Activated CD8-positive, alpha-beta T cell treated with anti-CD3 and anti-CD28 coated beads, Interleukin-2, amount 10 ng/mL, durations not matched to agents 7 days and 5 days (primary cell): ENCODE measurements at regions not wholly inside any gene's neighbourhood (a gene's known extent, or its start where the extent isn't known, plus 50 kb on each side); places are given as distances from the start of the nearest gene placed in this dataset.
"Not testable (repeated sequence)": the region's sequence is repeated elsewhere in the genome, so short reads cannot be mapped to it uniquely, and the experiment has no call there.

ENCODE experiments used
- ATAC-seq: fragments of 150-1000 bp; cut with Tn5 transposase; one replicate; pipeline ENCODE4 v1.10.0; 2021; ENCODE audit warnings: moderate library complexity
- CTCF ChIA-PET: fragments of 350-600 bp; sonication (Branson Sonifier 250); formaldehyde crosslinking; loops from one replicate; lab custom pipeline; 2021; ENCODE audit warnings: antibody characterized with exemption; lab: Charles Lee
- POLR2A ChIA-PET: fragments of 350-600 bp; sonication (Branson Sonifier 250); formaldehyde crosslinking; loops from one replicate; lab custom pipeline; 2021; ENCODE audit warnings: antibody characterized with exemption; lab: Charles Lee
- DNase-seq: peaks from one replicate; pipeline ENCODE4 v3.0.0-alpha.2; 2020
- H3K27ac Mint-ChIP-seq: one replicate; pipeline ENCODE4 v1.8.0; 2021; ENCODE audit warnings: mild to moderate bottlenecking, mixed read lengths
- H3K27me3 Mint-ChIP-seq: one replicate; pipeline ENCODE4 v1.8.0; 2021; ENCODE audit warnings: low read depth, mixed read lengths
- H3K36me3 Mint-ChIP-seq: one replicate; pipeline ENCODE4 v1.8.0; 2021; ENCODE audit warnings: low read depth, mixed read lengths
- H3K4me1 Mint-ChIP-seq: one replicate; pipeline ENCODE4 v1.8.0; 2021; ENCODE audit warnings: low read depth, mixed read lengths
- H3K4me3 Mint-ChIP-seq: one replicate; pipeline ENCODE4 v1.8.0; 2021; ENCODE audit warnings: mild to moderate bottlenecking, mixed read lengths
- H3K9me3 Mint-ChIP-seq: one replicate; pipeline ENCODE4 v1.8.0; 2022; ENCODE audit warnings: mixed read lengths; ENCODE audit not compliant: insufficient read depth

DNA sequence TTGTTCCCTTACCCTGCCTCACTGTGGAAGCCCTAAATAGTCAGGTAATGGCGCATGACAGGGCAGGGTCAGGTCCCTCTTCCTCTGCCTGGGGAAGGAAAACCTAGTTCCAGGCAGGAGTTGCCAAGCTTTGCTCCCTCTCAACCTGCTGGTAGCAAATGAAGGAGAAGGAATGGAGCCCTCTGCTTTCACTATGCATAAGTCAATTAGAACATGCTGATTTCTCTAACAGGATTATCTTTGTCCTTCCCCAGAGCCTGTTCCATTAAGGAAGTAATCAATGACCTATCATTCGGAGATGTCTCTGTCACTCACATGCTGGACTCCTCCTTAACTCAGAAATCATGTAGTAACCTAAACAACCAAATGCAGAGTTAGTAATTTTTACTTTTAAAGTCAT lies 161.8 kb upstream of the NFIA start:
- Mint-ChIP-seq H3K4me1 (no peaks in the 10 kb centered on the region), H3K27me3 (no peaks in the 10 kb centered on the region), H3K36me3 (no peaks in the 10 kb centered on the region), H3K4me3 (no peak overlapping the region), H3K9me3 (no peaks in the 10 kb centered on the region), H3K27ac (no peak overlapping the region)
- ATAC-seq, result no peak
- POLR2A ChIA-PET, result no interaction called here
- CTCF ChIA-PET, result no interaction called here
- no peak for DNase-seq

DNA sequence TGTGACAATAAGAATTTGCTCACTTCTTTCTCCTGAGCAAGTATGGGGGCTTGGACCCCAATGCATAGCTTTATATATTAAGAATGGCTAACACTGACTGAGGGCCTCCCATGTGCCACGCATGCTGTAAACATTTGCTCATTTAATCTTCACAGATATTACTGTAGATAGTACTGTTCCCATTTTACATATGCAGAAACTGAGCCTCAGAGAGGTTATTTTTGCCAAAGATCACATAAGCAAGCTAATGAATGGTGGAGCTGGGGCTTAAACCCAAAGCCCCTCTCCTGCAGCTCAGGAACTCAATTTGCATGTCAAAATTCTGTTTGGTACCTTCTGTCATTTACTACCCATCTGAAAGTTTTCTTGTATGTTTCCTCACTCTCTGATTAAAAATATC lies 163.5 kb upstream of the NFIA start:
- Mint-ChIP-seq H3K36me3 (no peaks in the 10 kb centered on the region), H3K9me3 (no peaks in the 10 kb centered on the region), H3K27me3 (no peaks in the 10 kb centered on the region), H3K4me3 (no peak overlapping the region), H3K27ac (no peak overlapping the region), H3K4me1 (no peaks in the 10 kb centered on the region)
- CTCF ChIA-PET, result no interaction called here
- DNase-seq (no peak), ATAC-seq (no peak)
- POLR2A ChIA-PET, result no interaction called here

DNA sequence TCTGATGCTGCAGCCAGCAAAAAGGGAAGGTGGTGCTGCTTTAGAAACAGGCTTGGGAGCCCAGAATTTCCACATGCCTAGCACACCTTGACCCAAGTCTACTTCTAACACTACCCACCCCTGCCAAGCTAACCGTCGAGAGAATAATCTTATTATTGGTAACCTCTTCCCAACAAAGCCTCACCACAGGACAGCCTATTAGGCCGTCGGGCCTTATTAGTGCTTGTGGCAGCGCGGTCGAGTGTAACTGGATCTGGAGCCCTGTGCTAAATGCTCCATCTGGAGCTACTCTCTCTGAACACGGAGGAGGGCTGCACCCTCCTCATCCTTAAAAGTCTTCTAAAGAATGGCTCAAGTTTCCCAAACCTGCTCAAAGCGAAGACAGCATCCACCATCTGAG lies 165.5 kb upstream of the NFIA start:
- DNase-seq (no peak), ATAC-seq (no peak)
- POLR2A ChIA-PET, result no interaction called here
- no peaks in the 10 kb centered on the region for H3K36me3 Mint-ChIP-seq
- no peaks in the 10 kb centered on the region for H3K9me3 Mint-ChIP-seq
- CTCF ChIA-PET, result no interaction called here
- H3K27me3 Mint-ChIP-seq, result no peaks in the 10 kb centered on the region
- H3K4me1 Mint-ChIP-seq, result no peaks in the 10 kb centered on the region
- no peak overlapping the region for H3K4me3 Mint-ChIP-seq
- H3K27ac Mint-ChIP-seq, result no peak overlapping the region

DNA sequence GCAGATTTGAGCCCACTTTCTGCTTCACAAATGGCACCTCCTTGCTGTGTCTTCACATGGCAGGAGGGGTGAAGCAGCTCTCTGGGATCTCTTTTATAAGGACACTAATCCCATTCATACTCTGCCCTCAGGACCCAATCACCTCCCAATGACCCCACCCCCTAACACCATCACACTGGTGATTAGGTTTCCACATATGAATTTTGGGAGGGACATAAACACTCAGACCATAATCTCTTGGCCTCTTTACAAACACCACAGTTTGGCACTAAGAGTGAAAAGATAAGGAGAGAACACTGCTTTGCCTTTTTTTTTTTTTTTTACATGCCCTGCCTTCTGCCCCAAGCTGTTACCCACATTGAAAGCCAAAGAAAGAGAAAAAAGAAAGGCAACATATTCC lies 166.2 kb upstream of the NFIA start:
- H3K9me3 Mint-ChIP-seq, result no peaks in the 10 kb centered on the region
- ChIA-PET POLR2A (no interaction called here), CTCF (no interaction called here)
- H3K4me3 Mint-ChIP-seq, result no peak overlapping the region
- no peaks in the 10 kb centered on the region for H3K36me3 Mint-ChIP-seq
- DNase-seq (no peak), ATAC-seq (no peak)
- H3K27me3 Mint-ChIP-seq, result no peaks in the 10 kb centered on the region
- H3K27ac Mint-ChIP-seq, result no peak overlapping the region
- H3K4me1 Mint-ChIP-seq, result no peaks in the 10 kb centered on the region

DNA sequence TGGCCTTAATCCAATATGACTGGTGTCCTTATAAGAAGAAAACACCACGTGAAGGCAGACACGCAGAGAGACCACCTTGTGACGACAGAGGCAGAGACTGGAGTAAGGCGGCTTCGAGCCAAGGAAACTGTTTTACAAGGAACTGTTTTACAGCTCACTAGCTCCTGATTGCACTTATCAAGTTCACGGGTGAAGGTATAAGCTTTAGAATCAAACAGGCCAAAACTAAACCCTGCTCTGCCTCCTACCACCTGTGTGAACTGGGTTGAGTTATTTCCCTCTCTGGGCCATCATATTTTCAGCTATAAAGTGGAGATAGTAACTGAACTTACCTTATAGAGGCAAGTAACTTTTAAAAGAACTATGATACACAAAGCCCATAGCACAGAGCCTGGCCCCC lies 166.9 kb upstream of the NFIA start:
- H3K4me3 Mint-ChIP-seq, result no peak overlapping the region
- H3K27ac Mint-ChIP-seq, result no peak overlapping the region
- no peaks in the 10 kb centered on the region for H3K9me3 Mint-ChIP-seq
- ChIA-PET CTCF (no interaction called here), POLR2A (no interaction called here)
- H3K27me3 Mint-ChIP-seq, result no peaks in the 10 kb centered on the region
- no peaks in the 10 kb centered on the region for H3K36me3 Mint-ChIP-seq
- ATAC-seq, result no peak
- no peak for DNase-seq
- H3K4me1 Mint-ChIP-seq, result no peaks in the 10 kb centered on the region

DNA sequence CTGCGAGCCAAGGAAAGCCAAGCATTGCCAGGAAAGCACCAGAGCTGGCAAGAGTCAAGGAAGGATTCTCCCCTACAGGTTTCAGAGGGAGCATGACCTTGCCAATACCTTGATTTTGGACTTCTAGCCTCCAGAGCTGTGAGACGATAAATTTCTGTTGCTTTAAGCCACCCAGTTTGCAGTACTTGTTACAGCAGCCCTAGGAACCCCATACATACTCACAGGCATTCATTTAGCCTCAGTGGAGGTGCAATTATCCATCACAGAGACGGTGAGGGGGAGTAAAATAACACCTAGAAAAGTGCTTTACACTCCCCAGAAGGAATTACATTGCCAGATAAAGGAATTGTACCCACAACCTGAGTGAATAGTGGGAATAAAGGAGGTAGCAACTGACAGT lies 167.4 kb upstream of the NFIA start:
- DNase-seq (no peak), ATAC-seq (no peak)
- Mint-ChIP-seq H3K27me3 (no peaks in the 10 kb centered on the region), H3K4me3 (no peak overlapping the region), H3K4me1 (no peaks in the 10 kb centered on the region), H3K27ac (no peak overlapping the region), H3K9me3 (no peaks in the 10 kb centered on the region), H3K36me3 (no peaks in the 10 kb centered on the region)
- ChIA-PET CTCF (no interaction called here), POLR2A (no interaction called here)

DNA sequence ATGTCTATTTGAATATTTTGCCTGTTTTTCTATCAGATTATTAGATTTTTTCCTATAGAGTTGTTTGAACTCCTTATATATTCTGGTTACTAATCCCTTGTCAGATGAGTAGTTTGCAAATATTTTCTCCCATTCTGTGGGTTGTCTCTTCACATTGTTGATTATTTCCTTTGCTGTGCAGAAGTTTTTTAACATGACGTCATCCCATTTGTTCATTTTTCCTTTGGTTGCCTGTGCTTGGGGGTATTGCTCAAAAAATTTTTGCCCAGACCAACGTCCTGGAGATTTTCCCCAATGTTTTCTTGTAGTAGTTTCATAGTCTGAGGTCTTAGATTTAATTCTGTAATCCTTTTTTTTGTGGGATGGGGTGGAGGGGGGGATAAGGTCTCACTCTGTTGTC lies 168.7 kb upstream of the NFIA start:
- H3K4me1 Mint-ChIP-seq, H3K9me3 Mint-ChIP-seq, H3K36me3 Mint-ChIP-seq, DNase-seq, H3K27me3 Mint-ChIP-seq, CTCF ChIA-PET, H3K4me3 Mint-ChIP-seq, POLR2A ChIA-PET, ATAC-seq, H3K27ac Mint-ChIP-seq: not testable (repeated sequence)

DNA sequence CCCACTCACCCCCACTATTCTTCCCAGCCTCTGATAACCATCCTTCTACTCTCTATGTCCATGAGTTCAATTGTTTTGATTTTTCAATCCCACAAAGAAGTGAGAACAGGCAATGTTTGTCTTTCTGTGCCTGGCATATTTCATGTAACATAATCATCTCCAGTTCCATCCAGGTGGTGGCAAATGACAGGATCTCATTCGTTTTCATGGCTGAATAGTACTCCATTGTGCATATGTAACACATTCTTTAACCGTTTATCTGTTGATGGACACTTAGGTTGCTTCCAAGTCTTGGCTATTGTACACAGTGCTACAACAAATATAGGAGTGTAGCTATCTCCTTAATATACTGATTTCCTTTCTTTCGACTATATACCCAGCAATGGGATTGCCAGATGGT lies 169.3 kb upstream of the NFIA start:
- no peak for ATAC-seq
- ChIA-PET POLR2A (no interaction called here), CTCF (no interaction called here)
- Mint-ChIP-seq H3K9me3 (no peaks in the 10 kb centered on the region), H3K36me3 (no peaks in the 10 kb centered on the region), H3K4me3 (no peak overlapping the region), H3K4me1 (no peaks in the 10 kb centered on the region), H3K27me3 (no peaks in the 10 kb centered on the region), H3K27ac (no peak overlapping the region)
- no peak for DNase-seq

DNA sequence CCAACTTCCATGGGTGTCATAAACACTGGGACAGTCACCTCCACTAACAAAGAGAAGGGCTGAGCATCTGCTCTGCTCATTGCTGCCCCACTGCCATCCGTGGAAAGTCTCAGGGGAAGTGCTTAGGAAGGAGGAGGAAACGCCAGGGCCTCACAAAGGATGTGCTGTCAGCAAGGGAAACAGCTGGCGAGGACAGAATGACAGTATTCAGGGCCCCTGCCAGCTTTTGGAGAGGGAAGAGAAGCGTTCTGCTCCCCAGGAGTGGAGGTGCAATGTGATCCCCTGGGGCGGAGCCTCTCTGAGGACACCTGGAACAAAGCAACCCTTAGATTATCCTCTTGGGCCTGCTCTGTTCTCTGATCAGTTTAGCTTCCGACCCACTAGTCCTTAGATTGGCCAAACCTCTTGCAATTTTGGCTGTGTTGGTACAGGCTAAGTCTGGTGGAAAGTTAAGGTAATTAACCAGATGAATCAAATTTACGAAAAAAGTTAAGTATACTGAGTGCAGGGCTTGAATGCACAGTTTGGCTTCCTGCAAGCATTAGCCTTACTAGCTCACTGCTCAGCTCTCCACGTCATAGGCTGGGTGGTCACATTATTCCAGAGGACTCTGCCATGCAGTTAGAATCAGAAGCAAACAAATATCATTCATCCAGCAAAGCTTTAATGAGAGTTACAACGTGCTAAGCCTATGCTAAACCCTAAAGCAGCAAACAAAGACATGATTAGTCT lies 170.2 kb upstream of the NFIA start:
- Mint-ChIP-seq H3K27ac (no peak overlapping the region), H3K36me3 (no peaks in the 10 kb centered on the region), H3K4me1 (no peaks in the 10 kb centered on the region), H3K4me3 (no peak overlapping the region), H3K27me3 (no peaks in the 10 kb centered on the region), H3K9me3 (no peaks in the 10 kb centered on the region)
- POLR2A ChIA-PET, result no interaction called here
- DNase-seq (no peak), ATAC-seq (no peak)
- CTCF ChIA-PET, result no interaction called here

DNA sequence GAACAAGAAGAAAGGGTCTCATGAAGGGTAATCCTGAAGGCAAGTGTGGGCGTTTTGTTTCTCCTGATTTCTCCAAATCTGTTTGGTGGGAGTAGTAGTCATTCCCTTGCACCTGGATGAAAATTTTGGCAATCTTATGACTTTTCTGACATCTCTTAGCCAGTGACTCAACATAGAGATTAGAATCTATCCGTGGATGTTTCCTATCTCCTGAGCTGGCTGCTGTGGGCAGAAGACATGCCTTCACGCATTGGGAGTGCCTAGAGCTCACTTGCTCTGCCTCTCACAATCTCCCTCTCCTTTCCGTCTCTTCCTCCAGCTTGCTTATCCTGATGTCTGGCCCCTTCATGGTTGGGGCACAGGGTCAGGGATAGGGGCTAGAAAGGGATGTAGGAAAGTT lies 174.2 kb upstream of the NFIA start:
- DNase-seq (no peak), ATAC-seq (no peak)
- H3K27ac Mint-ChIP-seq, result no peak overlapping the region
- POLR2A ChIA-PET, result no interaction called here
- no peaks in the 10 kb centered on the region for H3K27me3 Mint-ChIP-seq
- no peak overlapping the region for H3K4me3 Mint-ChIP-seq
- no peaks in the 10 kb centered on the region for H3K9me3 Mint-ChIP-seq
- no peaks in the 10 kb centered on the region for H3K4me1 Mint-ChIP-seq
- H3K36me3 Mint-ChIP-seq, result no peaks in the 10 kb centered on the region
- CTCF ChIA-PET, result no interaction called here

DNA sequence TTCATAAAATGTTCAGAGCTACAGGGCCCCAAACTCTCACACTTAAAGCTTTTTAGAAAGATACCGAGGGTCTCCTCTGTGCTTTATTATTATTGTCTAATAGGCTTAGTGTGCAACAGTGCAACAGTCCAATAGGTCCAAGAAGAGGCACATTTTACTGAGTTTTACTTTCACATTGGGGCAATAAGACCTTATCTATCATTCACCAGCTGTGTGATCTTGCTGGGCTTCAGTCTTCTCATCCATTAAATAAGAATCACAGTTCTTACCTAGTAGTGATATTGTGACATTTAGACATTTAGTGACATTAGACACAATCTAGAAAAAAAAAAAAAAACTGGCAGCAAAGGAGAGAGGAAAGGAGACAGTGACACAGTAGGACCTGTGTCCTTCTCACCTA lies 175.8 kb upstream of the NFIA start:
- Mint-ChIP-seq H3K27me3 (no peaks in the 10 kb centered on the region), H3K9me3 (no peaks in the 10 kb centered on the region), H3K27ac (no peak overlapping the region), H3K4me1 (no peaks in the 10 kb centered on the region), H3K4me3 (no peak overlapping the region), H3K36me3 (no peaks in the 10 kb centered on the region)
- CTCF ChIA-PET, result no interaction called here
- POLR2A ChIA-PET, result no interaction called here
- DNase-seq (no peak), ATAC-seq (no peak)

DNA sequence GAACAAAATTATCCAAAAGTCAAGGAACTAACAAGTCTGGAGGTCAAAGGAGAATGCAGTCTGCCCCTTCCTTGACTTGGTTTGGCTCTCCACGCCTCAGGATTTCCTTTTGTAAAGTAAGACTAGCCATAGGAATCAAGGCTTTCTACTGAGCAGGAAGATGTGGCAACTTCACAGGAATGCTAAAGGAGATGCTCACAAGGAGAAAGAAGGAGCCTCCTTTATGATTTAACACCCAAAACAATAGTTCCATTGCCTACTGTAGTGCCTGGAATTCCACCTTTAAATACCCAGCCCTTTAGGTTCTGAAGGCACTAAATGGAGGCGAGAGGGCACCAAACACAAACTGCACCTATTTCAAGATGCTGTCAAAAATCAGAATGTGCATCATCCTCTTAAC lies 176.3 kb upstream of the NFIA start:
- H3K36me3 Mint-ChIP-seq, result no peaks in the 10 kb centered on the region

More for the DNA sequence above, 176.3 kb upstream of the NFIA start:
- Mint-ChIP-seq H3K27me3 (no peaks in the 10 kb centered on the region), H3K27ac (no peak overlapping the region), H3K4me1 (no peaks in the 10 kb centered on the region), H3K9me3 (no peaks in the 10 kb centered on the region), H3K4me3 (no peak overlapping the region)
- CTCF ChIA-PET, result no interaction called here
- POLR2A ChIA-PET, result no interaction called here
- DNase-seq (no peak), ATAC-seq (no peak)
